Eye (tissue), 1 donor: ENCODE measurements at regions not wholly inside any gene's neighbourhood (a gene's known extent, or its start where the extent isn't known, plus 50 kb on each side); places are given as distances from the start of the nearest gene placed in this dataset.
A peak's percentile ranks its signal among the peaks of the same experiment; 100 is the strongest.
"Not testable (repeated sequence)": the region's sequence is repeated elsewhere in the genome, so short reads cannot be mapped to it uniquely, and the experiment has no call there.

ENCODE experiments used
- DNase-seq: peaks from one replicate; pipeline ENCODE4 v3.0.0-alpha.2; 2015

- not testable (repeated sequence) for DNase-seq
These were observed 984.3 kb downstream of the AACS start for GRCh38 chr12:126049501-126049900.

- no peak for DNase-seq
These were observed 986.4 kb downstream of the AACS start for GRCh38 chr12:126051611-126052107.

- no peak for DNase-seq
These were observed 990.3 kb downstream of the AACS start for GRCh38 chr12:126055521-126055920.

GRCh38 chr12:126061777-126062176 lies 996.5 kb downstream of the AACS start:
- DNase-seq: peak; percentile 93

GRCh38 chr12:126064028-126064427 lies 998.8 kb downstream of the AACS start:
- no peak for DNase-seq

- peak; percentile 86 for DNase-seq
These were observed 1002.5 kb downstream of the AACS start for GRCh38 chr12:126067626-126068329.

GRCh38 chr12:126069549-126070165 lies 1004.4 kb downstream of the AACS start:
- DNase-seq: peak; percentile 85

- DNase-seq: no peak
These were observed 1011.3 kb downstream of the AACS start for GRCh38 chr12:126076515-126076914.

GRCh38 chr12:126083926-126084325 lies 1018.7 kb downstream of the AACS start:
- no peak for DNase-seq

- no peak for DNase-seq
These were observed 1019.2 kb downstream of the AACS start for GRCh38 chr12:126084480-126084879.

- no peak for DNase-seq
These were observed 1021.0 kb downstream of the AACS start for GRCh38 chr12:126086242-126086641.

- DNase-seq: no peak
These were observed 1022.5 kb downstream of the AACS start for GRCh38 chr12:126087692-126088091.

GRCh38 chr12:126093908-126094307 lies 1028.7 kb downstream of the AACS start:
- DNase-seq: peak; percentile 79

GRCh38 chr12:126095748-126096510 lies 1030.7 kb downstream of the AACS start:
- no peak for DNase-seq

GRCh38 chr12:126106706-126107105 lies 1041.5 kb downstream of the AACS start:
- DNase-seq: no peak

GRCh38 chr12:126107659-126108058 lies 1042.4 kb downstream of the AACS start:
- DNase-seq: no peak

GRCh38 chr12:126108247-126108646 lies 1043.0 kb downstream of the AACS start:
- DNase-seq: no peak

- DNase-seq: no peak
These were observed 1046.9 kb downstream of the AACS start for GRCh38 chr12:126112141-126112540.

GRCh38 chr12:126112849-126113248 lies 1047.6 kb downstream of the AACS start:
- no peak for DNase-seq

GRCh38 chr12:126114441-126114840 lies 1049.2 kb downstream of the AACS start:
- DNase-seq: no peak

GRCh38 chr12:126117502-126117901 lies 1052.3 kb downstream of the AACS start:
- DNase-seq: no peak

GRCh38 chr12:126139355-126139754 lies 1074.1 kb downstream of the AACS start:
- no peak for DNase-seq

GRCh38 chr12:126144603-126145002 lies 1079.4 kb downstream of the AACS start:
- DNase-seq: no peak

- no peak for DNase-seq
These were observed 1082.1 kb downstream of the AACS start for GRCh38 chr12:126147321-126147720.
